Activated naive CD4-positive, alpha-beta T cell treated with anti-CD3 and anti-CD28 coated beads, Interleukin-2, amount 10 ng/mL, durations not matched to agents 7 days and 5 days (primary cell): ENCODE measurements at regions not wholly inside any gene's neighbourhood (a gene's known extent, or its start where the extent isn't known, plus 50 kb on each side); places are given as distances from the start of the nearest gene placed in this dataset.
"Not testable (repeated sequence)": the region's sequence is repeated elsewhere in the genome, so short reads cannot be mapped to it uniquely, and the experiment has no call there.

Experiments
- CTCF ChIA-PET: fragments of 350-600 bp; sonication (Branson Sonifier 250); formaldehyde crosslinking; loops from one replicate; lab custom pipeline; 2021; ENCODE audit warnings: antibody characterized with exemption; lab: Charles Lee
- DNase-seq: peaks from one replicate; pipeline ENCODE4 v3.0.0-alpha.2; 2020
- H3K27ac Mint-ChIP-seq: one replicate; pipeline ENCODE4 v1.8.0; 2021; ENCODE audit warnings: mild to moderate bottlenecking, moderate library complexity, mixed read lengths
- H3K27me3 Mint-ChIP-seq: one replicate; pipeline ENCODE4 v1.8.0; 2021; ENCODE audit warnings: mild to moderate bottlenecking, mixed read lengths
- H3K36me3 Mint-ChIP-seq: one replicate; pipeline ENCODE4 v1.8.0; 2021; ENCODE audit warnings: mixed read lengths
- H3K4me1 Mint-ChIP-seq: one replicate; pipeline ENCODE4 v1.8.0; 2021; ENCODE audit warnings: mixed read lengths
- H3K4me3 Mint-ChIP-seq: one replicate; pipeline ENCODE4 v1.8.0; 2021; ENCODE audit warnings: mild to moderate bottlenecking, moderate library complexity, mixed read lengths
- H3K9me3 Mint-ChIP-seq: one replicate; pipeline ENCODE4 v1.8.0; 2021; ENCODE audit warnings: mixed read lengths

GRCh38 chr17:27959382-27959709 is 66.2 kb upstream of the LYRM9 start:
- CTCF ChIA-PET = interaction anchor here (0.6 kb wide), 1 partner anchor 1413 kb away, joined by 3 read pairs; no protein-coding TSS in a partner anchor
- no peaks in the 10 kb centered on the region for H3K4me1 Mint-ChIP-seq
- peaks cover 13% of the 10 kb centered on the region for H3K27me3 Mint-ChIP-seq

DNA sequence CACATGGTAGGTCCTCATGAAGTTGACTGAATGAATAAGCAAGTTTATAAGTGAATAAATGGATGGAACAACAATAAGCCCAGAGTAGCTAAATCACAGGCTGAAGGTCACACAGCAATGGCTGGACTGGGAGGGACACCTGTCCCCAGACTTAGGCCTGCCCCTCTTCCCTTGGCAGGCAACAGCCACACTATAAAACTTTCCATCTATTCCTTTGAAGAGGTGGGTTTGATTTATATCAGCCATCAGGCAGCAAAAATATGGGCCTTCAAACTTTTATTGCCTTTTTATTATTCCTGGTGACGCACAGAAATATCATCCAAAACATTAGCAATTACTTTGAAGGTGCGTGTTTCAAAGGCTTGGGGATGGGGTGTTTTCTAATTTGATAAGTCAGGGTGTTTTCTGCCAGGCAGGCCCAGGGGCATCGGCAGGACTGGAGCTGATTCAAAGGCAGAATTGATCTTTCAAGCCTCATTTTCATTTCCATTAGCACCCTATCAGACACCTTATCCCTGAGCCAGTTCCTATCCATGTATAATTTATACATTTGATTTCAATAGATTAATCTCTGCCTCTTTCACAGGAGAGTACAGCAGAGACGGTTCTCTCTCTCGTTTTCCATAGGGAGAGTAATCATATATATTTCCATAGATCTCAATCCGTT is 67.2 kb upstream of the LYRM9 start:
- CTCF ChIA-PET = no interaction called here
- Mint-ChIP-seq H3K27me3 (peaks cover 8% of the 10 kb centered on the region), H3K27ac (no peak overlapping the region), H3K36me3 (no peaks in the 10 kb centered on the region), H3K4me3 (no peak overlapping the region), H3K9me3 (no peaks in the 10 kb centered on the region), H3K4me1 (no peaks in the 10 kb centered on the region)
- DNase-seq = no peak

More at GRCh38 chr17:27959382-27959709, 66.2 kb upstream of the LYRM9 start:
- Mint-ChIP-seq H3K36me3 (no peaks in the 10 kb centered on the region), H3K4me3 (no peak overlapping the region), H3K9me3 (no peaks in the 10 kb centered on the region), H3K27ac (no peak overlapping the region)
- DNase-seq = no peak

DNA sequence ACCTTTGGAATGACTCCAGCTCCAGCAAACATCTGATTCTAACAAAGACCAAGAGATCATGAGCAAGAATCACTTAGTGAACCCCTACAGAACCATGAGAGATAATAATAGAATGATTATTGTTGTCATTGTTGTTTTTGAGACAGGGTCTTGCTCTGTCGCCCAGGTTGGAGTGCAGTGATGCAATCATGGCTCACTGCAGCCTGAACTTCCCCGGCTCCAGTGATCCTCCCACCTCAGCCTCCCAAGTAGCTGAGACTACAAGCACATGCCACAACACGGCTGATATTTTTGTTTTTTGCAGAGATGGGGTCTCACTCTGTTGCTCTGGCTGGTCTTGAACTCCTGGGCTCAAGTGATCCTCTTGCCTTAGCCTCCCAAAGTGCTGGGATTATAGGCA is 69.4 kb upstream of the LYRM9 start:
- not testable (repeated sequence) for H3K27me3 Mint-ChIP-seq, H3K36me3 Mint-ChIP-seq, H3K4me1 Mint-ChIP-seq, H3K9me3 Mint-ChIP-seq, DNase-seq, H3K4me3 Mint-ChIP-seq, H3K27ac Mint-ChIP-seq
- CTCF ChIA-PET = interaction anchor here (1.1 kb wide), 1 partner anchor 36 kb away, joined by 3 read pairs; no protein-coding TSS in a partner anchor

GRCh38 chr17:27965224-27965623 is 72.1 kb upstream of the LYRM9 start:
- CTCF ChIA-PET = no interaction called here
- H3K4me1 Mint-ChIP-seq = no peaks in the 10 kb centered on the region
- no peak overlapping the region for H3K27ac Mint-ChIP-seq

DNA sequence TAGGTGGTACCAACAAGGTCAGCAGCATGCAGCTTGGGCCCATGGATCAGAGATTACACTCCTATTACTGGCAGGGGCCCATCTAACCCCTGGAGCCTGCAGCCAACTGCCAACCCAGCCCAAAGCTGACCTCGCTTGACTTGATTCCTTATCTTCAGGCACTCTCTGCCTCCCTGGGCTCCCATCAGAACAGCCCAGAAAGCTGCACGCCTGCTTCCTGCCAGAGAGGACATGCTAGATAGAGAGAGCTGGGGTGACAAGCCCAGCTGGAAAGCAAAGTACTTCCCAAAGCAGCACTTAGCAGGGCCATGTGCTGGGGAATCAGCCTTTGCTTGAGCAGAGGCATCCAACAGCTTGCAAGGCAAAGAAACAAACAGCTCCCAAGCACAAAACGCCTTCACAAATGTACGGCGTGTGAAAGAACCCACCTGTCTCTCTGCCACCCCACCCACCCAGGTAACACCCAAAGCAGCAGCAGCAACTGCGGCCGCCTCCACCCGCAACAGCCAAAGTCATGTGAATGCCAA is 74.2 kb upstream of the NLK start:
- no peaks in the 10 kb centered on the region for H3K36me3 Mint-ChIP-seq
- CTCF ChIA-PET = no interaction called here
- H3K27ac Mint-ChIP-seq = no peak overlapping the region
- no peak overlapping the region for H3K4me3 Mint-ChIP-seq
- no peaks in the 10 kb centered on the region for H3K4me1 Mint-ChIP-seq
- H3K9me3 Mint-ChIP-seq = no peaks in the 10 kb centered on the region
- DNase-seq = no peak
- peaks cover 10% of the 10 kb centered on the region for H3K27me3 Mint-ChIP-seq

More at GRCh38 chr17:27965224-27965623, 72.1 kb upstream of the LYRM9 start:
- Mint-ChIP-seq H3K27me3 (peaks cover 6% of the 10 kb centered on the region), H3K36me3 (no peaks in the 10 kb centered on the region), H3K9me3 (no peaks in the 10 kb centered on the region), H3K4me3 (no peak overlapping the region)
- DNase-seq = no peak

DNA sequence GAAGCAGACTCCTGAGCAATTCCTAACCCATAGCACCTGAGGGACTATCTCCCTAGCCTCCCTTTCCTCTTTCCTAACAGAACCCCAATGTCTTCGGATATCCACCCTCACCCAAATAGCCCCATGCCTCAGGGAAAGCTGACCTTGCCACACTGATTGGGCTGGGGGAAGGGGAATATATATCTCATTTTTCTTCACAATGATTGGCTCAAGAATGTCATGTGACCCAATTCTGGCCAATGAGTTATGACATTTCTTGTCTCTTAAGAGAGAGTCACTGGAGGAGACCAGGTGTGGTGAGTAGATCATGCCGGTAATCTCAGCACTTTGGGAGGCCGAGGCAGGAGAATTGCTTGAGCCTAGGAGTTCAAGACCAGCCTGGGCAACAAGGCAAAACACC is 71.9 kb upstream of the NLK start:
- DNase-seq = no peak
- Mint-ChIP-seq H3K4me3 (no peak overlapping the region), H3K4me1 (no peaks in the 10 kb centered on the region), H3K36me3 (no peaks in the 10 kb centered on the region), H3K27ac (no peak overlapping the region), H3K9me3 (no peaks in the 10 kb centered on the region), H3K27me3 (peaks cover 10% of the 10 kb centered on the region)
- CTCF ChIA-PET = no interaction called here

- CTCF ChIA-PET = no interaction called here
- H3K4me1 Mint-ChIP-seq = no peaks in the 10 kb centered on the region
Observed at GRCh38 chr17:27973258-27974044, 69.0 kb upstream of the NLK start.

DNA sequence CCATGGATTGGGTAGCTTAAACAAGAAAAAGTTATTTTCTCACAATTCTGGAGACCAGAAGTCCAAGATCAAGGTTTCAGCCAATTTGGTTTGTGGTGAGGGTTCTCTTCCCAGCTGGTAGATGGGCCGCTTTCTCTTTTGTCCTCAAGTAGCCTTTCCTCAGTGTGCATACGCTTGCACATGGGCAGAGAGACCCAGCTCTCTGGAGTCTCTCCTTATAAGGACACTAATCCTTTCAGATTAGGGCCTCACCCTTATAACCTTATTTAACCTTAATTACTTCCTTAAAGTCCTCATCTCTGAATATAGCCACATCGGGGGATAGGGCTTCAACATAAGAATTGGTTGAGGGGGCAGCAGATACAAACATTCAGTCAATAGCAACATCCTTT is 68.4 kb upstream of the NLK start:
- H3K9me3 Mint-ChIP-seq = no peaks in the 10 kb centered on the region
- CTCF ChIA-PET = no interaction called here
- peaks cover 17% of the 10 kb centered on the region for H3K27me3 Mint-ChIP-seq
- no peak overlapping the region for H3K4me3 Mint-ChIP-seq
- H3K36me3 Mint-ChIP-seq = no peaks in the 10 kb centered on the region
- H3K4me1 Mint-ChIP-seq = no peaks in the 10 kb centered on the region
- H3K27ac Mint-ChIP-seq = no peak overlapping the region
- DNase-seq = no peak

More at GRCh38 chr17:27973258-27974044, 69.0 kb upstream of the NLK start:
- Mint-ChIP-seq H3K27ac (no peak overlapping the region), H3K4me3 (no peak overlapping the region), H3K36me3 (no peaks in the 10 kb centered on the region), H3K9me3 (no peaks in the 10 kb centered on the region), H3K27me3 (peaks cover 17% of the 10 kb centered on the region)
- DNase-seq = no peak

- DNase-seq = no peak
- H3K27me3 Mint-ChIP-seq = peaks cover 17% of the 10 kb centered on the region
- no peak overlapping the region for H3K27ac Mint-ChIP-seq
- CTCF ChIA-PET = no interaction called here
- H3K4me3 Mint-ChIP-seq = no peak overlapping the region
- no peaks in the 10 kb centered on the region for H3K9me3 Mint-ChIP-seq
- H3K36me3 Mint-ChIP-seq = no peaks in the 10 kb centered on the region
- H3K4me1 Mint-ChIP-seq = no peaks in the 10 kb centered on the region
Observed at GRCh38 chr17:27974531-27975145, 67.8 kb upstream of the NLK start.

- H3K4me1 Mint-ChIP-seq = no peaks in the 10 kb centered on the region
- H3K4me3 Mint-ChIP-seq = no peak overlapping the region
- H3K9me3 Mint-ChIP-seq = no peaks in the 10 kb centered on the region
- H3K36me3 Mint-ChIP-seq = no peaks in the 10 kb centered on the region
- peaks cover 14% of the 10 kb centered on the region for H3K27me3 Mint-ChIP-seq
- no peak overlapping the region for H3K27ac Mint-ChIP-seq
- CTCF ChIA-PET = no interaction called here
- no peak for DNase-seq
Observed at GRCh38 chr17:27975146-27976011, 67.1 kb upstream of the NLK start.

GRCh38 chr17:27976331-27976730 is 66.1 kb upstream of the NLK start:
- Mint-ChIP-seq H3K4me3 (no peak overlapping the region), H3K27ac (no peak overlapping the region), H3K9me3 (no peaks in the 10 kb centered on the region), H3K4me1 (no peaks in the 10 kb centered on the region), H3K27me3 (peaks cover 16% of the 10 kb centered on the region), H3K36me3 (no peaks in the 10 kb centered on the region)
- CTCF ChIA-PET = interaction anchor here (0.7 kb wide), 1 partner anchor 156 kb away, joined by 3 read pairs; no protein-coding TSS in a partner anchor
- DNase-seq = no peak

DNA sequence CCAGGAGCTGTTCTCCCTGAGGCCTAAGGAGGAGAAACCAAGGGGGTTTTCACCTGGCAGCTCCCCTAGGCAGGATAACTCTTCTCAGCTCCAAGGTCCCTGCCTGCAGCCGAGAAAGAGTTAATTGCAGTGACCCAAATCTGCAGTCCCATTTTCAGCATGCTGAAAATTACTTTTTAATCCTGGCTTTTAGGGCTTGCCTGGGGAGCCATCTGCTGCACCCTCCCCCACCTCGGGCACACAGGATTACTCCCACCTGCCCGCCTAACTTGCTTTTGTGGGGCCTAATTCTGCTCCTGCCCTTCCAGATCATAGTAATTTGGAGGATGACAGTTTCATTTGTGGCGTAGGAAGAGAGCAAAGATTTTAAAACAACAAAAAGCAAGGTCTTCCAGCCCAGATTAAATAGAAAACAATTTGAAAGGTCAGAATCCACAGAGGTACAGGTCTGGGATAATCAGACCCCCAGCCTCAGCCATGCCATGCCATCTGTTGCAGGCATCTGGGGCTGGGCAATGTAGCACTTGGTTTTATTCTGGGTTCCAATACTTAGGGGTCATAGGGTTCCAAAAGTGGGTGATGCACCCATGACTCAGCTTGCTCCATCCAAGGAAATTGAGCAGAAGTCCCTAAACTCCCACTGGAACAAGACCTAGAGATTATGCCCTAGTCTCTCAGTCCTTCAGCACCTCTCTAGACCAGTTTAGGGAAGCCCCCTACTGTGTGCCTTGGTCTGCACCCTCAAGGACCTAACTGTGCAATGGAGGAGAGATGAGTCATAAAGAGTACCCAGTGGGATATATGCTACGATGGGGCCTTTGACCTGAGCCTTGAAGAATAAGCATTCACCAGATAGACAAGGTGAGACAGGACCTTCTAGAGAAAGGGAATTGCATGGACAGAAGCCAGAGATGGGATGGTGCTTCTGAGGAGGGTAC is 64.5 kb upstream of the NLK start:
- Mint-ChIP-seq H3K9me3 (no peaks in the 10 kb centered on the region), H3K27me3 (peaks cover 19% of the 10 kb centered on the region), H3K27ac (no peak overlapping the region), H3K36me3 (no peaks in the 10 kb centered on the region), H3K4me3 (no peak overlapping the region), H3K4me1 (no peaks in the 10 kb centered on the region)
- CTCF ChIA-PET = no interaction called here
- no peak for DNase-seq

DNA sequence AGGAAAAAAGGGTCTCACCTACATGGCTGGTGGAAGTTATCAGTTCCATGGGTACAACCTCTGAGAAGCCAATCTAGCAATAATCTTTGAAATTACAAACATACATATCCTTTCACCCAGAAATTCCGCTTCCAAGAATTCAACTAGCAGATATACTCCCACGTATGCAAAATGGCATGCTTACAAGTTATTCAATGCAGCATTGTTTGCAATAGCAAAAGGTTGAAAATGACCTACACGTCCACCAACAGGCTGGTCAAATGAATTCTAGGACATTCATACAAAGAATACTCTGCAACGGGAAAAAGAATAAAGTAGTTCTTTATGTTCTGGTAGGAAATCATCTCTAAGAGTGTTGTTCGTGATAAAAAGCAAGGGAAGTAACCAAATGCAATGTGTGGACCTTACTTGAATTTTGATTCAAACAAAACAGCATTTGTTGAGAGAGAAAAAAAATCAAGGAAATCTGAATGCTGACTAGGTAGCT is 63.7 kb upstream of the NLK start:
- no peaks in the 10 kb centered on the region for H3K4me1 Mint-ChIP-seq
- no peaks in the 10 kb centered on the region for H3K9me3 Mint-ChIP-seq
- H3K27me3 Mint-ChIP-seq = peaks cover 24% of the 10 kb centered on the region
- no peak for DNase-seq
- CTCF ChIA-PET = no interaction called here
- no peak overlapping the region for H3K27ac Mint-ChIP-seq
- no peak overlapping the region for H3K4me3 Mint-ChIP-seq
- no peaks in the 10 kb centered on the region for H3K36me3 Mint-ChIP-seq
